GM23338 (cell line): ENCODE measurements at regions not wholly inside any gene's neighbourhood (a gene's known extent, or its start where the extent isn't known, plus 50 kb on each side); places are given as distances from the start of the nearest gene placed in this dataset.

Experiments used
- ATAC-seq: fragments of 200-7000 bp; cut with Tn5 transposase; 3 replicates; pipeline ENCODE4 v1.9.1; 2020
- DNase-seq: peaks from one replicate; pipeline ENCODE4 v3.0.0-alpha.2; 2015; ENCODE audit warnings: low spot score
- H2AFZ ChIP-seq: fragments of 200-600 bp; sonication (generic); 2 replicates; pipeline ENCODE4 v1.8.0; 2016; ENCODE audit warnings: antibody characterized with exemption, mild to moderate bottlenecking, moderate library complexity
- H3F3A ChIP-seq: fragments of 200-600 bp; sonication (generic); replicated peaks from 2 replicates; pipeline ENCODE4 v1.8.0; 2017; ENCODE audit warnings: antibody characterized with exemption, mixed run types, low read depth
- H3K27ac ChIP-seq: fragments of 200-600 bp; sonication (generic); 2 replicates; pipeline ENCODE4 v1.6.1; 2016; ENCODE audit warnings: low read depth
- H3K27me3 ChIP-seq: fragments of 200-600 bp; sonication (generic); 2 replicates; pipeline ENCODE4 v1.8.0; 2016; ENCODE audit warnings: mild to moderate bottlenecking, mixed run types, moderate library complexity; ENCODE audit not compliant: insufficient read depth
- H3K36me3 ChIP-seq: fragments of 200-600 bp; sonication (generic); 2 replicates; pipeline ENCODE4 v1.8.0; 2016; ENCODE audit warnings: mild to moderate bottlenecking; ENCODE audit not compliant: insufficient read depth
- H3K4me1 ChIP-seq: fragments of 200-600 bp; sonication (generic); 2 replicates; pipeline ENCODE4 v1.8.0; 2016; ENCODE audit warnings: mild to moderate bottlenecking, moderate library complexity; ENCODE audit not compliant: insufficient read depth
- H3K4me2 ChIP-seq: fragments of 200-600 bp; sonication (generic); 2 replicates; pipeline ENCODE4 v1.7.1; 2017; ENCODE audit warnings: mixed run types
- H3K4me3 ChIP-seq: fragments of 200-600 bp; sonication (generic); 2 replicates; pipeline ENCODE4 v1.6.1; 2016; ENCODE audit warnings: mixed run types
- H3K79me2 ChIP-seq: fragments of 200-600 bp; sonication (generic); replicated peaks from 2 replicates; pipeline ENCODE4 v1.8.0; 2017; ENCODE audit warnings: mild to moderate bottlenecking; ENCODE audit not compliant: insufficient read depth
- H3K9me2 ChIP-seq: fragments of 200-600 bp; sonication (generic); 2 replicates; pipeline ENCODE4 v1.8.0; 2017; ENCODE audit not compliant: insufficient read depth
- H4K20me1 ChIP-seq: fragments of 200-600 bp; sonication (generic); replicated peaks from 2 replicates; pipeline ENCODE4 v1.8.0; 2017; ENCODE audit warnings: mild to moderate bottlenecking; ENCODE audit not compliant: insufficient read depth
- H3K27ac Mint-ChIP-seq: 2 replicates; pipeline ENCODE4 v1.8.0; 2020; ENCODE audit warnings: inconsistent platforms, mild to moderate bottlenecking, moderate library complexity, mixed read lengths
- H3K27me3 Mint-ChIP-seq: 3 replicates; pipeline ENCODE4 v1.8.0; 2022; ENCODE audit warnings: low read depth, mild to moderate bottlenecking, moderate library complexity, mixed read lengths, inconsistent platforms; ENCODE audit not compliant: insufficient read depth, poor library complexity
- H3K36me3 Mint-ChIP-seq: 3 replicates; pipeline ENCODE4 v1.8.0; 2021; ENCODE audit warnings: low read depth, mild to moderate bottlenecking, inconsistent platforms, moderate library complexity, mixed read lengths
- H3K4me1 Mint-ChIP-seq: 3 replicates; pipeline ENCODE4 v1.8.0; 2020; ENCODE audit warnings: mild to moderate bottlenecking, inconsistent platforms, mixed read lengths
- H3K4me3 Mint-ChIP-seq: 3 replicates; pipeline ENCODE4 v1.8.0; 2021; ENCODE audit warnings: moderate library complexity, mild to moderate bottlenecking, inconsistent platforms, mixed read lengths
- H3K9me3 Mint-ChIP-seq: 3 replicates; pipeline ENCODE4 v1.8.0; 2020; ENCODE audit warnings: moderate library complexity, mild to moderate bottlenecking, inconsistent platforms, mixed read lengths
- EZH2phosphoT487 ChIP-seq: fragments of 200-600 bp; sonication (generic); IDR thresholded peaks from one replicate; pipeline ENCODE4 v1.8.1; 2018; ENCODE audit warnings: antibody characterized with exemption; ENCODE audit not compliant: unreplicated experiment
- JUNB ChIP-seq: IDR thresholded peaks from one replicate; pipeline ENCODE4 v1.6.1; 2016; ENCODE audit warnings: antibody characterized with exemption; ENCODE audit not compliant: unreplicated experiment
- NANOG ChIP-seq: IDR thresholded peaks from 2 replicates; pipeline ENCODE4 v1.6.1; 2016; ENCODE audit warnings: antibody characterized with exemption, borderline replicate concordance
- REST ChIP-seq: IDR thresholded peaks from one replicate; pipeline ENCODE4 v1.6.1; 2018; ENCODE audit warnings: antibody characterized with exemption; ENCODE audit not compliant: unreplicated experiment
- STAT1 ChIP-seq: IDR thresholded peaks from one replicate; pipeline ENCODE4 v1.6.1; 2016; ENCODE audit warnings: antibody characterized with exemption; ENCODE audit not compliant: unreplicated experiment
- ZNF114 ChIP-seq: fragments of 250-450 bp; sonication (Bioruptor Pico); IDR thresholded peaks from 2 replicates; pipeline ENCODE4 v1.5.0; 2020; ENCODE audit warnings: mild to moderate bottlenecking, moderate library complexity
- ZNF331 ChIP-seq: fragments of 250-450 bp; sonication (Bioruptor Pico); IDR thresholded peaks from 2 replicates; pipeline ENCODE4 v1.5.0; 2020; ENCODE audit warnings: low read depth, mild to moderate bottlenecking, moderate library complexity
- ZNF462 ChIP-seq: fragments of 250-450 bp; sonication (Bioruptor Pico); IDR thresholded peaks from 2 replicates; pipeline ENCODE4 v1.5.0; 2020; ENCODE audit warnings: mild to moderate bottlenecking, moderate library complexity

- Histone ChIP-seq H3F3A (no peaks in the 10 kb centered on the region), H3K27me3 (no peaks in the 10 kb centered on the region), H3K27ac (no peak overlapping the region), H3K79me2 (no peaks in the 10 kb centered on the region), H3K9me2 (no peaks in the 10 kb centered on the region), H3K4me2 (no peak overlapping the region), H2AFZ (no peak overlapping the region), H3K4me1 (peaks cover 8% of the 10 kb centered on the region), H4K20me1 (no peaks in the 10 kb centered on the region), H3K4me3 (no peak overlapping the region), H3K36me3 (no peaks in the 10 kb centered on the region)
- no peak for DNase-seq
- peak; percentile 49 for ATAC-seq
- Mint-ChIP-seq H3K4me1 (peaks cover 22% of the 10 kb centered on the region), H3K27ac (no peak overlapping the region), H3K27me3 (peaks cover 4% of the 10 kb centered on the region), H3K36me3 (no peaks in the 10 kb centered on the region), H3K4me3 (no peak overlapping the region), H3K9me3 (no peaks in the 10 kb centered on the region)
- TF ChIP-seq ZNF114: no peak
- no peak for TF ChIP-seq ZNF331 (CRISPR knock-in tag)
- TF ChIP-seq REST: no peak
- no peak for TF ChIP-seq EZH2phosphoT487
- no peak for TF ChIP-seq NANOG
- no peak for TF ChIP-seq ZNF462 (CRISPR knock-in tag)
- no peak for TF ChIP-seq STAT1
- TF ChIP-seq JUNB: no peak
Measured at GRCh38 chr15:61651267-61651666, 409.0 kb downstream of the VPS13C start.
